ENCODE measurements at regions not wholly inside any gene's neighbourhood (a gene's known extent, or its start where the extent isn't known, plus 50 kb on each side); places are given as distances from the start of the nearest gene placed in this dataset.

GRCh38 chr5:74428275-74428674, 212.3 kb downstream of the ENC1 start:
- no peak for TF ChIP-seq CTCF (IDR thresholded peaks at IDR 0.05; ENCODE audit: partially characterized antibody, unreplicated experiment)
- Mint-ChIP-seq H3K4me3 (ENCODE audit: unreplicated experiment) (no peak overlapping the region), H3K27me3 (ENCODE audit: unreplicated experiment) (no peaks in the 10 kb centered on the region), H3K9me3 (ENCODE audit: unreplicated experiment) (no peaks in the 10 kb centered on the region), H3K27ac (ENCODE audit: unreplicated experiment) (no peak overlapping the region), H3K36me3 (ENCODE audit: unreplicated experiment) (peaks cover 5% of the 10 kb centered on the region), H3K4me1 (ENCODE audit: low read depth, unreplicated experiment) (peaks cover 27% of the 10 kb centered on the region)
- DNase-seq, result no peak

- DNase-seq, result no peak
- no peak for TF ChIP-seq CTCF (IDR thresholded peaks at IDR 0.05; ENCODE audit: partially characterized antibody, unreplicated experiment)
- Mint-ChIP-seq H3K9me3 (ENCODE audit: unreplicated experiment) (no peaks in the 10 kb centered on the region), H3K27ac (ENCODE audit: unreplicated experiment) (no peak overlapping the region), H3K4me3 (ENCODE audit: unreplicated experiment) (no peak overlapping the region), H3K36me3 (ENCODE audit: unreplicated experiment) (peaks cover 5% of the 10 kb centered on the region), H3K27me3 (ENCODE audit: unreplicated experiment) (no peaks in the 10 kb centered on the region), H3K4me1 (ENCODE audit: low read depth, unreplicated experiment) (peaks cover 20% of the 10 kb centered on the region)
These were observed 214.0 kb downstream of the ENC1 start for GRCh38 chr5:74426506-74426905.

- Mint-ChIP-seq H3K9me3 (ENCODE audit: unreplicated experiment) (no peaks in the 10 kb centered on the region), H3K27ac (ENCODE audit: unreplicated experiment) (no peak overlapping the region), H3K36me3 (ENCODE audit: unreplicated experiment) (no peaks in the 10 kb centered on the region), H3K27me3 (ENCODE audit: unreplicated experiment) (no peaks in the 10 kb centered on the region), H3K4me1 (ENCODE audit: low read depth, unreplicated experiment) (peaks cover 14% of the 10 kb centered on the region), H3K4me3 (ENCODE audit: unreplicated experiment) (no peak overlapping the region)
- TF ChIP-seq CTCF (IDR thresholded peaks at IDR 0.05; ENCODE audit: partially characterized antibody, unreplicated experiment), result no peak
- DNase-seq, result no peak
These were observed 216.2 kb downstream of the ENC1 start for GRCh38 chr5:74424162-74424868.

- Mint-ChIP-seq H3K9me3 (ENCODE audit: unreplicated experiment) (no peaks in the 10 kb centered on the region), H3K36me3 (ENCODE audit: unreplicated experiment) (no peaks in the 10 kb centered on the region), H3K27ac (ENCODE audit: unreplicated experiment) (no peak overlapping the region), H3K4me3 (ENCODE audit: unreplicated experiment) (no peak overlapping the region), H3K4me1 (ENCODE audit: low read depth, unreplicated experiment) (peaks cover 14% of the 10 kb centered on the region), H3K27me3 (ENCODE audit: unreplicated experiment) (no peaks in the 10 kb centered on the region)
- DNase-seq, result no peak
- no peak for TF ChIP-seq CTCF (IDR thresholded peaks at IDR 0.05; ENCODE audit: partially characterized antibody, unreplicated experiment)
These were observed 217.1 kb downstream of the ENC1 start for GRCh38 chr5:74423383-74423782.

- H3K4me1 Mint-ChIP-seq (ENCODE audit: low read depth, unreplicated experiment), result peaks cover 14% of the 10 kb centered on the region
- no peaks in the 10 kb centered on the region for H3K36me3 Mint-ChIP-seq (ENCODE audit: unreplicated experiment)
- H3K4me3 Mint-ChIP-seq (ENCODE audit: unreplicated experiment), result no peak overlapping the region
- H3K27ac Mint-ChIP-seq (ENCODE audit: unreplicated experiment), result no peak overlapping the region
- DNase-seq, result no peak
- TF ChIP-seq CTCF (IDR thresholded peaks at IDR 0.05; ENCODE audit: partially characterized antibody, unreplicated experiment), result no peak
- no peaks in the 10 kb centered on the region for H3K9me3 Mint-ChIP-seq (ENCODE audit: unreplicated experiment)
- H3K27me3 Mint-ChIP-seq (ENCODE audit: unreplicated experiment), result no peaks in the 10 kb centered on the region
These were observed 217.9 kb downstream of the ENC1 start for GRCh38 chr5:74422671-74423070.
